Activated CD4-positive, alpha-beta T cell treated with anti-CD3 and anti-CD28 coated beads for 36 hours (primary cell): ENCODE measurements at regions not wholly inside any gene's neighbourhood (a gene's known extent, or its start where the extent isn't known, plus 50 kb on each side); places are given as distances from the start of the nearest gene placed in this dataset.

ENCODE experiments used
- ATAC-seq: fragments of 200-7000 bp; cut with Tn5 transposase; one replicate; pipeline ENCODE4 v1.10.0; 2021; ENCODE audit warnings: mild to moderate bottlenecking, moderate library complexity
- CTCF ChIA-PET: fragments of 350-600 bp; sonication (Branson Sonifier 250); formaldehyde crosslinking; loops from one replicate; lab custom pipeline; 2021; ENCODE audit warnings: antibody characterized with exemption; lab: Charles Lee
- POLR2A ChIA-PET: fragments of 350-600 bp; sonication (Branson Sonifier 250); formaldehyde crosslinking; loops from one replicate; lab custom pipeline; 2021; ENCODE audit warnings: antibody characterized with exemption, inconsistent platforms; lab: Charles Lee
- DNase-seq: peaks from one replicate; pipeline ENCODE4 v3.0.0-alpha.2; 2020
- H3K27ac Mint-ChIP-seq: one replicate; pipeline ENCODE4 v1.8.0; 2021; ENCODE audit warnings: mixed read lengths
- H3K27me3 Mint-ChIP-seq: one replicate; pipeline ENCODE4 v1.8.0; 2021; ENCODE audit warnings: mixed read lengths
- H3K36me3 Mint-ChIP-seq: one replicate; pipeline ENCODE4 v1.8.0; 2021; ENCODE audit warnings: low read depth, mixed read lengths
- H3K4me1 Mint-ChIP-seq: one replicate; pipeline ENCODE4 v1.8.0; 2021; ENCODE audit warnings: mixed read lengths
- H3K4me3 Mint-ChIP-seq: one replicate; pipeline ENCODE4 v1.8.0; 2021; ENCODE audit warnings: mild to moderate bottlenecking, moderate library complexity, mixed read lengths
- H3K9me3 Mint-ChIP-seq: one replicate; pipeline ENCODE4 v1.8.0; 2021; ENCODE audit warnings: low read depth, mixed read lengths
- intact Hi-C, 2 experiments: fragments of 100-400 bp; cut with DNase I in 1 of 2; cut with micrococcal nuclease in 1 of 2; formaldehyde crosslinking; loops; one replicate each; pipeline versions ENCODE4 v1.14.2 to v1.15.1; 2022 to 2024; cut with DNase I, micrococcal nuclease

GRCh38 chr11:79796704-79797103 lies 355.9 kb upstream of the TENM4 start:
- Mint-ChIP-seq H3K27me3 (no peaks in the 10 kb centered on the region), H3K4me3 (no peak overlapping the region), H3K36me3 (no peaks in the 10 kb centered on the region), H3K9me3 (peaks cover 16% of the 10 kb centered on the region), H3K27ac (no peak overlapping the region), H3K4me1 (no peaks in the 10 kb centered on the region)
- ChIA-PET POLR2A (no interaction called here), CTCF (no interaction called here)
- no peak for DNase-seq
- ATAC-seq = no peak
- intact Hi-C loops = no loop called here

DNA sequence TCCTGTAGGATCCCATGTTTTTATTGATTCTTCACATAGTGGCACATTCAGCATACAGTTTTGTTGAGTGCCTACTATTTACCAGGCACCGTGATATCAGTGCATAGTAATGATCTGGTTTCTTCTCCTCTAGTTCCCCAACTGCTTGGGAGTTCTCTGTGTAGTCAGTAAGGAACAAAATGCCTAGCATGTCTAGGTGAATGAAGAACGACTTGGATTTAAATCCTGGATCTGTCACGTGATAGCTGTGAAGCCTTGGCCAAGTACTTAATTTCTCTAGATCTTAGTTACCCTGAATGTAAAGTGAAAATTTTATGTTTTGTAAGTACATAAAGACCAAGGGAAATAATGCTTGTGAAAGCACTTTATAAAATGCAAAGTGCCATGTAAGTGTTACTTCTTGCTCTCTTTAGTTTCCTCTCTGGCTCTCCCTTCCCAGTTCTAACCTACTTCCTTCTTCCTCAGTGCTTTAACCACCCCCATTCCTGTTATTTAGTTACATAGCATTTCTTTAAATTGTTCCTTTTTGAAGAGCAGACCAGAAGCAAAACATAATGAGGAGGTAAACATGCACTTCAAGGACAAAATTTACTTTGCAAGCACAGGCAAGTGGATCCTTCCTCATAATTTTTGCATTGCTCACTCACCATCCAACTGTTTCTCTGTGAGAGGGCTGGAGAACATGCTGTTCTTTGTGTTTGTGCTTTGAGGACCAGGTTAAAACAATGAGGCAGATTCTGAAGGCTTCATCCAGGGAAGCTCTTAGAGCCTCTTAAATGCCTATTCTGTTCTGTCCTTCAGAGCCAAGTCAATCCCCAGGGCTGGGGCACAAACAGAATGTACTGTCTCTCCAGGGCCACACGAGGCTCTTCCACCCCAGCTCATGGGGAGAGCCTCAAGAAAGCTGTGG lies 353.9 kb upstream of the TENM4 start:
- Mint-ChIP-seq H3K27ac (no peak overlapping the region), H3K36me3 (no peaks in the 10 kb centered on the region), H3K4me1 (no peaks in the 10 kb centered on the region), H3K4me3 (no peak overlapping the region), H3K27me3 (no peaks in the 10 kb centered on the region), H3K9me3 (peaks cover 12% of the 10 kb centered on the region)
- intact Hi-C loops = no loop called here
- no peak for DNase-seq
- CTCF ChIA-PET = interaction anchor here (0.6 kb wide), 1 partner anchor 520 kb away, joined by 3 read pairs; no protein-coding TSS in a partner anchor
- no peak for ATAC-seq
- POLR2A ChIA-PET = no interaction called here

DNA sequence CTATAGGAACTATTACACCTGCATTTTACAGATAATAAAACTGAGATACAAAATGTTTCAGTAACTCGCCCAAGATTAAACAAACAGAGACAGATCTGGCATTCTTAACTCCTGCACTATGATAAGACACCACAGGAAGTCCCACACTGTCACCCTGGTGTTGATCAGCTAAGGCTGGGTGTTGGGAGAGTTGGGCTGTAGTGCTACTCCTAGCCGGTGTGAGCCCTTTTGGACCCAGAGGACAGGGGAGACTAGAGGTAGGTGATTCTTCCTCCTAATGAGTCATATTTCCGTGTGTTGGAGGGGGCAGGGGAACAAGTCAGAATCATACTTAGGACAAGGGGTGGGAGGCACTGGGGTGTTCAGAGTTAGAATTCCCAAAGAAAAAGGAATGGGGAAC lies 353.2 kb upstream of the TENM4 start:
- no peak overlapping the region for H3K27ac Mint-ChIP-seq
- ChIA-PET CTCF (no interaction called here), POLR2A (no interaction called here)
- no peak for ATAC-seq
- H3K36me3 Mint-ChIP-seq = no peaks in the 10 kb centered on the region
- no peaks in the 10 kb centered on the region for H3K27me3 Mint-ChIP-seq
- no peak for DNase-seq
- H3K4me3 Mint-ChIP-seq = no peak overlapping the region
- H3K4me1 Mint-ChIP-seq = no peaks in the 10 kb centered on the region
- H3K9me3 Mint-ChIP-seq = peaks cover 12% of the 10 kb centered on the region
- intact Hi-C loops = no loop called here

DNA sequence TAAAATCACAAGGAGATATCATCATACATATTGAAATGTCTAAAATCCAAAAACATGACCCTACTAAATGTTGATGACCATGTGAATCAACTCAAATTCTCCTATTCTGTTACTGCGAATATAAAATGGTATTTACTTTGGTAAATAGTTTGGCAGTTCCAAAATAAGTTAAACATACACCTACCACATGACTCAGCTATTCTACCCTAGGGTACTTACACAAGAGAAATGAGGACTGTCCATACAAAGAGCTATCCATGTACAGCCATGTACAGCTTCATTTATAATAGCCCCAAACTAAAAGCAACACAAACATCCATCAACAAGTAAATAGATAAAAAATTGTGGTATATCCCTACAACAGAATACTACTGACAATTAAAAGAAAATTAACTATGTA lies 346.1 kb upstream of the TENM4 start:
- H3K27me3 Mint-ChIP-seq = no peaks in the 10 kb centered on the region
- DNase-seq (no peak), ATAC-seq (no peak)
- H3K4me1 Mint-ChIP-seq = no peaks in the 10 kb centered on the region
- ChIA-PET CTCF (no interaction called here), POLR2A (no interaction called here)
- intact Hi-C loops = no loop called here
- H3K9me3 Mint-ChIP-seq = peaks cover 5% of the 10 kb centered on the region
- no peaks in the 10 kb centered on the region for H3K36me3 Mint-ChIP-seq
- H3K4me3 Mint-ChIP-seq = no peak overlapping the region
- H3K27ac Mint-ChIP-seq = no peak overlapping the region

DNA sequence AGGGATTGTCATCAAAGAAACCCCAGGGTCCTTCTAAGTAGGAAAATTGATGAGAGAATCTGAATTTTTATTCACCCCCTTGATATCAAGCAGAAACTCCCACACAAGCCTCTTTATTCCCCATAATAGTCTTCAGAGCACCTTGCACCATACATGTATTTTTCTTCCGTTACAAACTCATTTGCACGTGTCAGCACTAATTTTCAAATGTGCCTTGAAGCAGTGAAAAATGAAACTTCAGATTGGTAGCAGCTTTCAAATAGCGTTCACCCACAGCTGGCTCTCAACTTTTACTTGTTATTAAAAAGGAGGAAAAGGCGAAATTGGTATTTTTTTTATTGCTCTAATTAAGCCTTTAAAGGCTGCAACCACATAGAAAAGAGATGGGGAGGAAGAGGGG lies 343.0 kb upstream of the TENM4 start:
- no peaks in the 10 kb centered on the region for H3K36me3 Mint-ChIP-seq
- intact Hi-C loops = no loop called here
- H3K9me3 Mint-ChIP-seq = peaks cover 5% of the 10 kb centered on the region
- ChIA-PET POLR2A (no interaction called here), CTCF (no interaction called here)
- DNase-seq (no peak), ATAC-seq (no peak)
- H3K27ac Mint-ChIP-seq = no peak overlapping the region
- H3K4me3 Mint-ChIP-seq = no peak overlapping the region
- no peaks in the 10 kb centered on the region for H3K4me1 Mint-ChIP-seq
- H3K27me3 Mint-ChIP-seq = no peaks in the 10 kb centered on the region

DNA sequence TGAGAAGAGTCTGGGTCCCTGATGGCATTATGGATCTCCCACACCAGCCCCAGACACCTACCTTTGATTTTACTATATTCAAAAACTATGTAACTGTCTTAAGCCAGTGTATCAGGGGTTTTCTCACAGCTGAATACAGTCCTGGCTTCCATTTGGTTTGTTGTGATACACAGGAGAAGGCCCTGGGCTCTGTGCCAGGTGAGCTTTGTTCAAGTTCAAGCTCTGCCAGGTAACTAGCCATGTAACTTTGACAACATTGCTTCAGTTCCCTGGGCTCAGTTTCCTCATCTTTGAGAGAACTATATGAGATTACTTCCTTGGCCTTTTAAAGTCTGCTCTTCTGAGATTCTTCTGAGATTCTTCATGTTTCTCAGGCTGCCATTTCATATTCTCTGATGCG lies 327.5 kb upstream of the TENM4 start:
- DNase-seq (no peak), ATAC-seq (no peak)
- H3K4me3 Mint-ChIP-seq = no peak overlapping the region
- H3K27ac Mint-ChIP-seq = no peak overlapping the region
- H3K27me3 Mint-ChIP-seq = no peaks in the 10 kb centered on the region
- CTCF ChIA-PET = no interaction called here
- peaks cover 3% of the 10 kb centered on the region for H3K9me3 Mint-ChIP-seq
- H3K4me1 Mint-ChIP-seq = no peaks in the 10 kb centered on the region
- H3K36me3 Mint-ChIP-seq = no peaks in the 10 kb centered on the region
- intact Hi-C loops = no loop called here
- POLR2A ChIA-PET = no interaction called here

DNA sequence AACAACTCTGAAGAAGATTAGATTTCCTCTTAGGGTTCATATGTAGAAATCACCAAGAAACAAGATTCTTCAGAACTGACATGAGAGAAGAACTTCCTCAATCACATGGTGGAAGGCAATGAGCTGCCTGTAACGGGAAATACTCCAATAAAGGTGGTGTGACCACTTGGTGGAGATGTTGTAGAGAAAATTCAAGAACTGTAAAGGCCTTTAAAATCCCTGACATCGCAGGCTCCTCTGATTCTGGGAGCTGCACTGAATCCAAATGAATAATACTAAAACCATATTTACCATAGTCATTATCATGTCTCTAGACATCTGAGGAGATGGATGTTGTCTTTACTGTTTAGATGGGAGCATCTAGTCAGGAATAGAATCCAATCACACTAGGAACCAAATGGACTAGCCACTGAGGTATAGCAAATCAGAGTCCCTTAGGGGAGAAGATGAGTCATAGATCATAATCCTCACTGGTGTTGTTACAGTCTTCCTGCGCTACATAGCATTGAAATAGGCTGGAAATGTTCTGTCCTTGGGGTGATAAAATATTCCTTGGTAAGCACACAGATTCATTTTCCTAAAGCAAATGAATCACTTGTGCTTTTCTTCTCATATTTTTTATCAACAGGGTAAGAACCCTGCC lies 321.6 kb upstream of the TENM4 start:
- DNase-seq (no peak), ATAC-seq (no peak)
- POLR2A ChIA-PET = no interaction called here
- CTCF ChIA-PET = no interaction called here
- H3K4me3 Mint-ChIP-seq = no peak overlapping the region
- no peaks in the 10 kb centered on the region for H3K36me3 Mint-ChIP-seq
- no peaks in the 10 kb centered on the region for H3K4me1 Mint-ChIP-seq
- H3K27me3 Mint-ChIP-seq = no peaks in the 10 kb centered on the region
- intact Hi-C loops = no loop called here
- peaks cover 2% of the 10 kb centered on the region for H3K9me3 Mint-ChIP-seq
- H3K27ac Mint-ChIP-seq = no peak overlapping the region

- CTCF ChIA-PET = no interaction called here
- intact Hi-C loops = no loop called here
- H3K36me3 Mint-ChIP-seq = no peaks in the 10 kb centered on the region
- peaks cover 4% of the 10 kb centered on the region for H3K9me3 Mint-ChIP-seq
- POLR2A ChIA-PET = no interaction called here
- ATAC-seq = no peak
- H3K27me3 Mint-ChIP-seq = no peaks in the 10 kb centered on the region
- no peak for DNase-seq
- no peak overlapping the region for H3K4me3 Mint-ChIP-seq
- no peak overlapping the region for H3K27ac Mint-ChIP-seq
- no peaks in the 10 kb centered on the region for H3K4me1 Mint-ChIP-seq
These were observed 317.5 kb upstream of the TENM4 start for GRCh38 chr11:79758325-79758724.

DNA sequence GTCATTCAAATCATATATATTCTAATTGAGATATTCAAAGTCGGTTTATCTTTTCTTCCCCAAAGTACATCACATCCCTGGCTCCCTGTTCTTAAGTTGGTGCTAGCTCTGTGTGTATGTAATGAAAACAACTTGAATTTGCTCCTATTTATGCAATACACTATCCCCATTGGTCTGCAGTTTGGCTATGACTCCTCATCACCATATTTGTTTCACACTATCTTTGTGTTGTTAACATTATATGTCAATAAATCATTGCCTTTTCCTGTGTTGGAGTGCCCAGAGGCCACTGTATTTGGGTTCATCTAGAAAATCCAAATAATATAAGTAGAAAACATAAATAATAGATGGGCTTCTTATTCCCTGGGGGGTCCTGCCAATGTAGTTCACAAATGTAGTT lies 306.6 kb upstream of the TENM4 start:
- ATAC-seq (no peak), DNase-seq (no peak)
- Mint-ChIP-seq H3K27ac (no peak overlapping the region), H3K36me3 (no peaks in the 10 kb centered on the region), H3K27me3 (no peaks in the 10 kb centered on the region), H3K4me3 (no peak overlapping the region), H3K4me1 (no peaks in the 10 kb centered on the region), H3K9me3 (peaks cover 4% of the 10 kb centered on the region)
- CTCF ChIA-PET = no interaction called here
- intact Hi-C loops = no loop called here
- POLR2A ChIA-PET = no interaction called here

GRCh38 chr11:79744941-79745340 lies 304.1 kb upstream of the TENM4 start:
- ChIA-PET POLR2A (no interaction called here), CTCF (no interaction called here)
- H3K4me1 Mint-ChIP-seq = no peaks in the 10 kb centered on the region
- H3K27ac Mint-ChIP-seq = no peak overlapping the region
- no peaks in the 10 kb centered on the region for H3K36me3 Mint-ChIP-seq
- H3K9me3 Mint-ChIP-seq = peaks cover 4% of the 10 kb centered on the region
- ATAC-seq (no peak), DNase-seq (no peak)
- intact Hi-C loops = no loop called here
- H3K4me3 Mint-ChIP-seq = no peak overlapping the region
- no peaks in the 10 kb centered on the region for H3K27me3 Mint-ChIP-seq

- DNase-seq = no peak
- no peaks in the 10 kb centered on the region for H3K36me3 Mint-ChIP-seq
- H3K27ac Mint-ChIP-seq = no peak overlapping the region
- no peaks in the 10 kb centered on the region for H3K4me1 Mint-ChIP-seq
- ATAC-seq = no peak
- ChIA-PET CTCF (no interaction called here), POLR2A (no interaction called here)
- H3K27me3 Mint-ChIP-seq = no peaks in the 10 kb centered on the region
- intact Hi-C loops = no loop called here
- H3K4me3 Mint-ChIP-seq = no peak overlapping the region
- peaks cover 2% of the 10 kb centered on the region for H3K9me3 Mint-ChIP-seq
These were observed 301.3 kb upstream of the TENM4 start for GRCh38 chr11:79742176-79742575.

DNA sequence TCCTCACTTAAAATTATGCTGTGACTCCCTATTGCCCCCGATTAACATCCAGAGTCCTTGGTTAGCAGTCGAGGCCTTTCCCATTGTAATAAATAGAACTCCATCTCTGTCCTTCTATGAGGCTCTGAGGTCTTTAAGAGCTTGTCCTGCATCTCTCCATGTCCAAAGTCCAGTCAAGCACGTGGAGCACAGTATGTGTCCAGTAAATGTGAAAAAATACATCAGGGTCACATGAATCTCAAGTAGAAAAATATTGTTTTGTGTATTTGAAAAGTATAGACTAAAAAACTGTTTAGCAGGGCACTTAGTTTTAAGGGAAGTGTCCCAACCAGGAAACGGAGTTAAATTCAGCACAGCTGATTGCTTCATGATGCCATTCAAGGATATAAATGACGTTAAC lies 298.8 kb upstream of the TENM4 start:
- ATAC-seq (no peak), DNase-seq (no peak)
- Mint-ChIP-seq H3K27me3 (no peaks in the 10 kb centered on the region), H3K9me3 (peaks cover 2% of the 10 kb centered on the region), H3K4me3 (no peak overlapping the region), H3K36me3 (no peaks in the 10 kb centered on the region), H3K27ac (no peak overlapping the region), H3K4me1 (no peaks in the 10 kb centered on the region)
- ChIA-PET POLR2A (no interaction called here), CTCF (no interaction called here)
- intact Hi-C loops = no loop called here
